ENCODE measurements at regions not wholly inside any gene's neighbourhood (a gene's known extent, or its start where the extent isn't known, plus 50 kb on each side); places are given as distances from the start of the nearest gene placed in this dataset.
"Not testable (repeated sequence)": the region's sequence is repeated elsewhere in the genome, so short reads cannot be mapped to it uniquely, and the experiment has no call there.

GRCh38 chr2:126050991-126051736, 604.8 kb upstream of the GYPC start (continued):
- TF ChIP-seq, protein P1, sequence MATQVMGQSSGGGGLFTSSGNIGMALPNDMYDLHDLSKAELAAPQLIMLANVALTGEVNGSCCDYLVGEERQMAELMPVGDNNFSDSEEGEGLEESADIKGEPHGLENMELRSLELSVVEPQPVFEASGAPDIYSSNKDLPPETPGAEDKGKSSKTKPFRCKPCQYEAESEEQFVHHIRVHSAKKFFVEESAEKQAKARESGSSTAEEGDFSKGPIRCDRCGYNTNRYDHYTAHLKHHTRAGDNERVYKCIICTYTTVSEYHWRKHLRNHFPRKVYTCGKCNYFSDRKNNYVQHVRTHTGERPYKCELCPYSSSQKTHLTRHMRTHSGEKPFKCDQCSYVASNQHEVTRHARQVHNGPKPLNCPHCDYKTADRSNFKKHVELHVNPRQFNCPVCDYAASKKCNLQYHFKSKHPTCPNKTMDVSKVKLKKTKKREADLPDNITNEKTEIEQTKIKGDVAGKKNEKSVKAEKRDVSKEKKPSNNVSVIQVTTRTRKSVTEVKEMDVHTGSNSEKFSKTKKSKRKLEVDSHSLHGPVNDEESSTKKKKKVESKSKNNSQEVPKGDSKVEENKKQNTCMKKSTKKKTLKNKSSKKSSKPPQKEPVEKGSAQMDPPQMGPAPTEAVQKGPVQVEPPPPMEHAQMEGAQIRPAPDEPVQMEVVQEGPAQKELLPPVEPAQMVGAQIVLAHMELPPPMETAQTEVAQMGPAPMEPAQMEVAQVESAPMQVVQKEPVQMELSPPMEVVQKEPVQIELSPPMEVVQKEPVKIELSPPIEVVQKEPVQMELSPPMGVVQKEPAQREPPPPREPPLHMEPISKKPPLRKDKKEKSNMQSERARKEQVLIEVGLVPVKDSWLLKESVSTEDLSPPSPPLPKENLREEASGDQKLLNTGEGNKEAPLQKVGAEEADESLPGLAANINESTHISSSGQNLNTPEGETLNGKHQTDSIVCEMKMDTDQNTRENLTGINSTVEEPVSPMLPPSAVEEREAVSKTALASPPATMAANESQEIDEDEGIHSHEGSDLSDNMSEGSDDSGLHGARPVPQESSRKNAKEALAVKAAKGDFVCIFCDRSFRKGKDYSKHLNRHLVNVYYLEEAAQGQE (IDR thresholded peaks at IDR 0.05), result no peak
- TF ChIP-seq EGR1 (IDR thresholded peaks at IDR 0.05; ENCODE audit: low read depth in 2 of 2) (no peak), GABPA (IDR thresholded peaks at IDR 0.05 in 1 of 2, conservative IDR thresholded peaks at IDR 0.05 in 1 of 2) (no peak), YY1 (IDR thresholded peaks at IDR 0.05) (no peak), JUND (IDR thresholded peaks at IDR 0.05) (peak in 1 of 2 donors; percentile 15), RXRA (IDR thresholded peaks at IDR 0.05) (peak in 1 of 2 donors; percentile 35), SP1 (IDR thresholded peaks at IDR 0.05) (peak; percentile 2), RAD21 (IDR thresholded peaks at IDR 0.05) (no peak)
- TF ChIP-seq, protein P2, sequence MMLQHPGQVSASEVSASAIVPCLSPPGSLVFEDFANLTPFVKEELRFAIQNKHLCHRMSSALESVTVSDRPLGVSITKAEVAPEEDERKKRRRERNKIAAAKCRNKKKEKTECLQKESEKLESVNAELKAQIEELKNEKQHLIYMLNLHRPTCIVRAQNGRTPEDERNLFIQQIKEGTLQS (IDR thresholded peaks at IDR 0.05), result no peak

DNA sequence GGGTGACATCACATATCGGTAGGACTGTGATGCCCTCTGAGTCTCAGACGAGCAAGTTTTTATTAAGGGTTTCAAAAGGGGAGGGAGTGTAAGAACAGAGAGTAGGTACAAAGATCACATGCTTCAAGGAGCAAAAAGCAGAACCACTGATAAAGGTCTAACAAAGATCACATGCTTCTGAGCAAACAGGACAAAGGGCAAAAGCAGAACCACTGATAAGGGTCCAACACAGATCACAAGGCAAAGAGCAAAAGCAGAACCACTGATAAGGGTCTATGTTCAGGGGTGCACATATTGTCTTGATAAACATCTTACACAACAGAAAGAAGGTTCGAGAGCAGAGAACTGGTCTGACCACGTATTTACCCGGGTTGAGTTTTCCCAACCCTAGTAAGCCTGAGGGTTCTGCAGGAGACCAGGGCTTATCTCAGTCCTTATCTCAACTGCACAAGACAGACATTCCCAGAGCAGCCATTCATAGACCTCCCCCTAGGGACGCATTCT, 604.2 kb upstream of the GYPC start:
- not testable (repeated sequence) for H3K9ac ChIP-seq (ENCODE audit: low read depth in 1 of 2, low read length in 2 of 2); H3K4me3 ChIP-seq (ENCODE audit: low read depth in 1 of 3, low read length in 3 of 3); H3K27me3 ChIP-seq (ENCODE audit: control insufficient read depth in 4 of 4, insufficient read depth in 4 of 4, low read length in 3 of 4); DNase-seq (ENCODE audit: low spot score); H3K36me3 ChIP-seq (ENCODE audit: control insufficient read depth in 4 of 4, insufficient read depth in 3 of 4, low read depth in 1 of 4, low read length in 3 of 4); H3K27ac ChIP-seq (ENCODE audit: low read depth in 1 of 2, low read length in 2 of 2)
- H3K9me3 ChIP-seq (ENCODE audit: control insufficient read depth in 4 of 4, low read length in 3 of 4), result peaks cover 0 to 18% (median 8%) of the 10 kb centered on the region in 4 donors
- 52% methylated on average over 6 of the region's 6 CpGs for WGBS
- peaks cover 0 to 10% (median 2%) of the 10 kb centered on the region in 4 donors for H3K4me1 ChIP-seq (ENCODE audit: control insufficient read depth in 4 of 4, insufficient read depth in 4 of 4, low read length in 3 of 4)
- TF ChIP-seq HNF4A (conservative IDR thresholded peaks at IDR 0.05) (peak; percentile 55 to 85), RXRA (IDR thresholded peaks at IDR 0.05) (peak in 1 of 2 donors; percentile 66), FOXA2 (IDR thresholded peaks at IDR 0.05) (peak; percentile 8), JUND (IDR thresholded peaks at IDR 0.05) (peak in 1 of 2 donors; percentile 22)
- TF ChIP-seq, protein P3, sequence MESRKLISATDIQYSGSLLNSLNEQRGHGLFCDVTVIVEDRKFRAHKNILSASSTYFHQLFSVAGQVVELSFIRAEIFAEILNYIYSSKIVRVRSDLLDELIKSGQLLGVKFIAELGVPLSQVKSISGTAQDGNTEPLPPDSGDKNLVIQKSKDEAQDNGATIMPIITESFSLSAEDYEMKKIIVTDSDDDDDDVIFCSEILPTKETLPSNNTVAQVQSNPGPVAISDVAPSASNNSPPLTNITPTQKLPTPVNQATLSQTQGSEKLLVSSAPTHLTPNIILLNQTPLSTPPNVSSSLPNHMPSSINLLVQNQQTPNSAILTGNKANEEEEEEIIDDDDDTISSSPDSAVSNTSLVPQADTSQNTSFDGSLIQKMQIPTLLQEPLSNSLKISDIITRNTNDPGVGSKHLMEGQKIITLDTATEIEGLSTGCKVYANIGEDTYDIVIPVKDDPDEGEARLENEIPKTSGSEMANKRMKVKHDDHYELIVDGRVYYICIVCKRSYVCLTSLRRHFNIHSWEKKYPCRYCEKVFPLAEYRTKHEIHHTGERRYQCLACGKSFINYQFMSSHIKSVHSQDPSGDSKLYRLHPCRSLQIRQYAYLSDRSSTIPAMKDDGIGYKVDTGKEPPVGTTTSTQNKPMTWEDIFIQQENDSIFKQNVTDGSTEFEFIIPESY (IDR thresholded peaks at IDR 0.05), result peak; percentile 28

DNA sequence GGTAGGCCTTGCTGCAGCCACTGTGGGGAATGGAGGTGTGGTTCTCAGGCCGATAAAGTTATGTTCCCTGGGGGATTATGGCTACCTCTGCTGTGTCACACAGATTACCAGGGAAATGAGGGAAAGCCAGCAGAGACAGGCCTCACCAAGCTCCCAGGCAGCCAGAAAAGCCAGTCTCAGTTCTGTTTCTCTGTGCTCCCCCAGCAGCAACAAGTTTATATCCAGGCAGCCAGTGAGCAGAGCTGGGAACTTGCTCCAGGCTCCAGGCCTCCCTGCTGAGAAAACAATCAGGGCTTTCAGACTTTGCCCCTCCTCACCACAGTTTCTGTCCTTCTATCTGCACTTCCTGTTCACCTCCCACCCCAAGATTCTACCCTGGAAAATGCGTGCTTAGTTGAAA, 596.6 kb upstream of the GYPC start:
- H3K36me3 ChIP-seq (ENCODE audit: control insufficient read depth in 4 of 4, insufficient read depth in 3 of 4, low read depth in 1 of 4, low read length in 3 of 4), result no peaks in the 10 kb centered on the region
- peaks cover 2 to 9% (median 4%) of the 10 kb centered on the region in 4 donors for H3K9me3 ChIP-seq (ENCODE audit: control insufficient read depth in 4 of 4, low read length in 3 of 4)
- H3K4me3 ChIP-seq (ENCODE audit: low read depth in 1 of 3, low read length in 3 of 3), result no peak overlapping the region
- no peak overlapping the region for H3K27ac ChIP-seq (ENCODE audit: low read depth in 1 of 2, low read length in 2 of 2)
- no peak for DNase-seq (ENCODE audit: low spot score)
- H3K9ac ChIP-seq (ENCODE audit: low read depth in 1 of 2, low read length in 2 of 2), result no peak overlapping the region
- H3K4me1 ChIP-seq (ENCODE audit: control insufficient read depth in 4 of 4, insufficient read depth in 4 of 4, low read length in 3 of 4), result no peaks in the 10 kb centered on the region
- H3K27me3 ChIP-seq (ENCODE audit: control insufficient read depth in 4 of 4, insufficient read depth in 4 of 4, low read length in 3 of 4), result no peaks in the 10 kb centered on the region
- WGBS, result 53% methylated on average over 2 of the region's 2 CpGs
- TF ChIP-seq RAD21 (IDR thresholded peaks at IDR 0.05), result no peak
- no peak for TF ChIP-seq NR2F2 (IDR thresholded peaks at IDR 0.05)
- TF ChIP-seq FOXA2 (IDR thresholded peaks at IDR 0.05), result no peak
- TF ChIP-seq EGR1 (IDR thresholded peaks at IDR 0.05; ENCODE audit: low read depth in 2 of 2), result no peak
- TF ChIP-seq, protein P1 (IDR thresholded peaks at IDR 0.05), result no peak
- TF ChIP-seq YY1 (IDR thresholded peaks at IDR 0.05), result no peak
- no peak for TF ChIP-seq GABPA (IDR thresholded peaks at IDR 0.05 in 1 of 2, conservative IDR thresholded peaks at IDR 0.05 in 1 of 2)
- no peak for TF ChIP-seq RXRA (IDR thresholded peaks at IDR 0.05)
- TF ChIP-seq, protein P4, sequence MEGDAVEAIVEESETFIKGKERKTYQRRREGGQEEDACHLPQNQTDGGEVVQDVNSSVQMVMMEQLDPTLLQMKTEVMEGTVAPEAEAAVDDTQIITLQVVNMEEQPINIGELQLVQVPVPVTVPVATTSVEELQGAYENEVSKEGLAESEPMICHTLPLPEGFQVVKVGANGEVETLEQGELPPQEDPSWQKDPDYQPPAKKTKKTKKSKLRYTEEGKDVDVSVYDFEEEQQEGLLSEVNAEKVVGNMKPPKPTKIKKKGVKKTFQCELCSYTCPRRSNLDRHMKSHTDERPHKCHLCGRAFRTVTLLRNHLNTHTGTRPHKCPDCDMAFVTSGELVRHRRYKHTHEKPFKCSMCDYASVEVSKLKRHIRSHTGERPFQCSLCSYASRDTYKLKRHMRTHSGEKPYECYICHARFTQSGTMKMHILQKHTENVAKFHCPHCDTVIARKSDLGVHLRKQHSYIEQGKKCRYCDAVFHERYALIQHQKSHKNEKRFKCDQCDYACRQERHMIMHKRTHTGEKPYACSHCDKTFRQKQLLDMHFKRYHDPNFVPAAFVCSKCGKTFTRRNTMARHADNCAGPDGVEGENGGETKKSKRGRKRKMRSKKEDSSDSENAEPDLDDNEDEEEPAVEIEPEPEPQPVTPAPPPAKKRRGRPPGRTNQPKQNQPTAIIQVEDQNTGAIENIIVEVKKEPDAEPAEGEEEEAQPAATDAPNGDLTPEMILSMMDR (IDR thresholded peaks at IDR 0.05; ENCODE audit: low read depth, low read length, missing input control), result no peak
- no peak for TF ChIP-seq HNF4G (IDR thresholded peaks at IDR 0.05)
- no peak for TF ChIP-seq TAF1 (conservative IDR thresholded peaks at IDR 0.05)
- TF ChIP-seq HNF4A (conservative IDR thresholded peaks at IDR 0.05), result no peak
